SW480 (cell line): ENCODE measurements at regions not wholly inside any gene's neighbourhood (a gene's known extent, or its start where the extent isn't known, plus 50 kb on each side); places are given as distances from the start of the nearest gene placed in this dataset.

Experiments used
- DNase-seq: peaks from one replicate; pipeline ENCODE4 v3.0.0-alpha.2; 2016; ENCODE audit warnings: low spot score

DNA sequence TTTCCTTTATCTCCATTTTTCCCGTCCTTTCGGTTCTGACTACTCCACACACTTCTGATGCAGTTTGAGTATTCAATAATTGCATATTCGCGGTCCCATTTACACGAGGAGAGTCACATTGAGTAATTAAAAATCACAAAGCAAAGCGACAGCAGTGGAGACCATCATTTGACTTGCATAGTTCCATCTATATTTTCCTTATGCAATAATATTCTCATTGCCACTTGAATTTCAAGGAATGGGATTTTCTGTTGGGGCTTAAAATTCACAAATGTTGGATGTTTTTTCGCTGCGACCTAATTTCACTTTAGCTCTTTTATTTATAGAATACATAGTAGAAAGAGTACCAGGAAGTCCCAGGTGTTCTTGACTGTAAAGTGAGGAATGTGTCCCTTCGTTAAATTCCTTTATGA, 186.8 kb downstream of the ZEB2 start:
- no peak for DNase-seq

GRCh38 chr2:144332356-144333142, 187.4 kb downstream of the ZEB2 start:
- peak; percentile 84 for DNase-seq

- no peak for DNase-seq
Observed at GRCh38 chr2:144331674-144332355, 188.1 kb downstream of the ZEB2 start.

DNA sequence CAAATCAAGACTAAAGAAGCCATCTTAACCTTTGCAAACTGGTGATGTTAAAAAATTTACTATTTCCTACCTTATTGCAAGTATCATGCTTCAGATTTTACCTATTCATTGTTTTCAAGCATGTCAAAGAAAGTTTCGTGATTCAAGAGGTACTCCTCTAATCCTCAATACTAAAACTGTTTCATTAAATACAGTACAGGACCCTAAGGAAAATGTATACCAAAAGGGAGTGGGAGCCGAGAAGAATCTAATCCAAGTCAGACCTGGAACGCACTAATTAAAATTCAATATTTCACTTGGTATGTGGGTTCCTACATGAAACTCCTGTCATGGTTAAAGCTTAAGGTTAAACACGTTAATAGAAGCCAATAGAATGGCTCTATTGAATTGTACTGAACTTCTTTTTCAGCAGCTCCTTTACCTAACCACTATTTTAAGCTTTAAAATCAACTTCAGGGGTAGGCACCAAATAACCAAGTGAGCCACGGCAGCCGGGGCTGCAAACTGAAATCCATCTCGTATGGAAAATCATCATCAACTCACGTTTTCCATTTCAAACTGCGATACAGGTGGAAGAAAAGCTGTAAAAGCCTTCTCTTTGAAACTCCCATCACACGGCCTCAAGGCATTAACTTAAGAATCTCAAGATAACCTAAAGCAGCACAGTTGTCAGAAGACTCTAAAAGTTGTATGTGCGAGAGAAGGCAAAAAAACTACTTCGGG, 188.8 kb downstream of the ZEB2 start:
- no peak for DNase-seq

- DNase-seq: no peak
Observed at GRCh38 chr2:144329472-144329871, 190.4 kb downstream of the ZEB2 start.

- DNase-seq: no peak
Observed at GRCh38 chr2:144328938-144329337, 191.0 kb downstream of the ZEB2 start.

DNA sequence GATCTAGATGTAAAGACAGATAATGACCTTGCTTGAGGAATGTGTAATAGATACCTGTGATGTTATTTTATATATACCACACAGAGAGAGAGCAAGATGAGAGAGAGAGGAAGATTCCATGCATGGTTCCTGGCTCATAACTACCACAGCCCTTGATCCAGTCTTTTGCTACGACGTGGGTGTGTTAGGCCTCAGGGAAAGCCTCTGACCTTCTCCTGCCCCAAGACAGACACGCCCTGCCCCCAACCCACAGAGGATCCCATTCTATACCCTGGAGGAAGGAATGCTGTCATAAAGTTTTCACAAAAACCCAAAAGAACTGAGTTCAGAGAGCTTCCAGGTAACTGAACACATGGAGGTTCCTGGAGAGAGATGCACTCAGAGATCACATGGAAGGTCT, 193.1 kb downstream of the ZEB2 start:
- DNase-seq: no peak

DNA sequence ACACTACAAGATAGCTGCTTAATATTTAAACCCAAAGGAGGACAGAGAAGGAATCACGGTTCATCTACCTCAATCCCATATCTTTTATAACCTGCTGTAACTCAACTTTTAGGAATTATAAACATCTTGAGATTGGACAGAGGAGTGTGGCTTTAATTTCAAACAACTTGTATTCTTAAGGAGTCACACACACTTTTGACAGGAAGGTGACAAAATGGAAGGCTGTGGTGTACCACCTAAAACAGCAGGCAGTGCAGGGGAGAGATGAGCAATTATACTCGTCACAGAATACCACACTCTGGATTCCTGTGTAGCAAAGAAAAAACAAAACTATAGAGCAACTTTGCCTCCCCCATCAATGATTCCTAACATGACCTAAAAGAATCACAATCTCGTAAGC, 194.8 kb downstream of the ZEB2 start:
- DNase-seq: no peak

- DNase-seq: no peak
Observed at GRCh38 chr2:144324446-144325045, 195.4 kb downstream of the ZEB2 start.

DNA sequence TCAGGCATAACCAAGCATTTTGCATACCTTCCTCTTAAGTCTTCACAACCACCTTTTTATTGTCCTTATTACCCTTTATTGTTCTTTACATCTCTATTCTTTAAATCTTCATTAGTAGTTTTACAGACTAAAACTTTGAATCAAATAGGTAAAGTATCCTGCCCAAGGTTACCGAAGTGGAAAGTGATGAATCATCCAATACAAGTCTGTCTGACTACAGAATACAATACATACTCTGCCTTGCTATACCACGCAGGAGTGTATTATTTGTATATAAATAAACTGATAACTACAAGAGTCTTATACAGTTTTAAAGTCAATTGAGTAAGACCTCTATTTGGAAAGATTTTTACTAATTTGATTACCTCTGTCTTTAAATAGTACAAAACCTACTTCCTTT, 196.0 kb downstream of the ZEB2 start:
- no peak for DNase-seq

GRCh38 chr2:144322379-144322778, 197.5 kb downstream of the ZEB2 start:
- DNase-seq: no peak

GRCh38 chr2:144320491-144320890, 199.4 kb downstream of the ZEB2 start:
- DNase-seq: no peak

DNA sequence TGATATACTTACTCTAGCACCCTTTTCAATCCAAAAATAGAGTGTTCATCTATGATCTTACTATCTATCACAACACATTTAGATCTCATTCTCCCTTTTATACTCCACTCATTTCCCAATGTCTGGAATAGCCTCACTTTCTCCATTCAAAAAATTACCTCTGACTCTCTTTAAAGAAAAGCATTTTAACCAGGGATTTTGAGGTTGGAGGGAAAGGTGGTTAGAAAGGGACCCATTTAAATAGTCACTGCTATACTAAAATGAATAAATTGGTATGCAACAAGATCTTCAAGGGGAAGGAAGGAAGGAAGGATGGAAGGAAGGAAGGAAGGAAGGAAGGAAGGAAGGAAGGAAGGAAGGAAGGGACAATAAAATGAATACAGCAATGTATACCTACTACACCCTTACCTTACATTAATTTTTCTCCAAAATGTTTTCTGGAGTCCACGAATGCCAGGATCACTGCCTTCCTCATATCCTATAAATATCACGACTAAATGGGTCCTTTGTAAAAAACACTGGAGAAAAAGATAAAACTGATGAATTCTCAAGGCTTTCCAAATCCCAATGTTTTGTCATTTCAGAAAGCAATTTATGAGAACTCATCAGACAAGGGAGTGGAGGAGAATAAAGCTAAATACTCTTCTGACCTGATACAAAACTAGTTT, 202.7 kb downstream of the ZEB2 start:
- no peak for DNase-seq

DNA sequence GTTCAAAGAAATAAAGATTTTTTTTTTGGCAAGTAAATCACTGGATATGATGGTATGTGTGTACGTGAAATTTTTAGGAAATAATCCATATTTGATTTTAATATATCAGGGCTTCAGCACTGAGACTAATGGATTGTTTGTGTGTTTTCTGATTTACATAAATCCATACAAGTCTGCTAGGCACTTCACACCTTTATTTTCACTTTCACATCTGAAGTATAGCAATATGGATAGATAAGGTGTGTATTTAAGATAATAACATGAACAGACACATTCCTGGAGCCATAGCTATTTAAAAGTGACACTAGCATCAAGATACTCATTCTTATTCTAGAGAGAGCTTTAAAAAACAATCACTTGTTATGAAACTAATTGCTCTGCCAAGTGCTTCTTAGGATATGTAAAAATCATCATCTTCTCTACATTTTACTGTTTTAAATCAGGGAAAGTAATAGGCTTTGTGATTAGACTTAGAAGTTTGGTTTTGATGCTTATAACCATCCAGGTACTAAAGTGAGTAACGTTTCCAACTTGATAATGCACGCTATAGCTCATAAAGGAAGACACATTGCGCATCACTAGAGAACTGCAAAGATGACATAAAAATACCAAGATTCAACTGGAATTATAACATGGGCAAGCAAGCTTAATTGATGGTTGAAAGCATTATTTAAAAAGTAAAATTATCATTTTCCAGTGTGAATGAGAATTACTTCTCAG, 208.9 kb downstream of the ZEB2 start:
- no peak for DNase-seq

- DNase-seq: no peak
Observed at GRCh38 chr2:144310484-144310883, 209.4 kb downstream of the ZEB2 start.

DNA sequence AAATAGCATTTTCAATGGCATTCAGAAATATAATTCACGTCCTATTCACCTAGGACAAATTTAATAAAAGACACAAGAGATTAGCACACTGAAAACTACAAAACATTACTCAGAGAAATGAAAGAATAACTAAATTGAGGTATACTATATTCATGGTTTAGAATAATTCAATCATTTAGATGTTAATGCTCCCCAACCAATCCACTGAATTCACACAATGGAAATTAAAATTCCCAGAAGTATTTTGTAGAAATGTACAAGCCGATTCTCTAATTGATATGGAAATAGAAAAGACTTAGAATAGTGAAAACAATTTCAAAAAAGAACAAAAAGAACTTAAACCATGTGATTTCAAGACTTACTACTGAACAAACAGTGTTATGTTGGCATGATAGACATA, 212.2 kb downstream of the ZEB2 start:
- DNase-seq: no peak

DNA sequence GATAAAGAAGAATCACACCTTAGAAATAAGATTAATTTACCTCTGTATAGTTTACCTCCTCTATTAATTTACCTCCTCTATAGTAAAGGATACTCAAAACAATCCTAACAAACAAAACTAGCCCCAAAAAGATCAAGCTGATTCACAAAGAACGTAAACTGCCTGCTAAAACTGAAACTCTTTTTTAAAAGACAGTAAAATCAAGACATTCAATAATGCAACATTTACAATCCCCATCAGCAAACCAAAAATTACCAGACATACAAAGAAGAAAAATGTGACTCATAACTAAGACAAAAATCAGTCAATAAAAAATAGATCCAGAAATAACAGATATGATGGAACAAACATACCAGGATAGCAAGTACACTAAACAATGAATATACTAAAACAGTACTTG, 215.7 kb downstream of the ZEB2 start:
- no peak for DNase-seq

DNA sequence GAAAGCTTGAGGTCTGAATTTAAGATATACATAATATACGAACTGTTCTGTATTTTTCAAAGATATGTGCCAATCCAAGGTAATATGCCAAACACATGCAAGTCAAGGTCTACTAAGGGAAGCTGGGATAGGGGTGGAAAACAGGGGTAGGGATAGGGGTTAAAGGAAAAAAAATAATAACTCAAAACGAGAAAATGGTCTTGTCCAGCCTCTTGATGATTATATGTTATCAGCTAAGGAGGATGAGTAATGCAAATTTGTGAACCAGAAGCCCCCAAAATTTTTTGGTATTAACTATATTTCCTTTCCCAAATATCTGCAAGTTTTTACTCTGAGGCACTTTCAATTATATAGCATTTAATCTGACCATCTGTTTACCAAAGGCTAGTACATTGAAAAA, 219.3 kb downstream of the ZEB2 start:
- DNase-seq: no peak

GRCh38 chr2:144290276-144290675, 229.6 kb downstream of the ZEB2 start:
- no peak for DNase-seq

GRCh38 chr2:144288438-144288837, 231.5 kb downstream of the ZEB2 start:
- DNase-seq: no peak

- DNase-seq: no peak
Observed at GRCh38 chr2:144285324-144285723, 234.6 kb downstream of the ZEB2 start.
